ENCODE measurements at regions not wholly inside any gene's neighbourhood (a gene's known extent, or its start where the extent isn't known, plus 50 kb on each side); places are given as distances from the start of the nearest gene placed in this dataset.

DNA sequence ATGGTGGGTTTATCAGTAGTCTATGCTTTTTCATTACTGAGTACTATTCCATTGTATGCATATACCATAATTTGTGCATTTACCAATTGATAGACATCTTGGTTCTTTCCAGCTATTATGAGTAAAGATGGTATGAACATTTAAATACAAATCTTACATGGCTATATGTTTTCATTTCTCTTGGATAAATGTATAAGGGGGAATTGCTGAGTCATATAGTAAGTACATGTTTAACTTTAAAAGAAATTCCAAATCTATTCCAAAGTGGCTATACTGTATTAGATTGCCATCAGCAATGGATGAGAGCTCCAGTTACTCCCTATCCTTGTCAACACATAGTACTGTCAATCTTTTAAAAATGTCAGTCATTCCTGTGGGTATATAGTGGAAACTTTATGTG is 243.9 kb downstream of the CDCA7 start:
- TF ChIP-seq TAF1 (IDR thresholded peaks at IDR 0.05; ENCODE audit: borderline replicate concordance, low read depth, low read length) (no peak), POLR2A (IDR thresholded peaks at IDR 0.05; ENCODE audit: low read depth, low read length) (no peak)

All from GM12892 (cell line).